ENCODE measurements at regions not wholly inside any gene's neighbourhood (a gene's known extent, or its start where the extent isn't known, plus 50 kb on each side); places are given as distances from the start of the nearest gene placed in this dataset.
"Not testable (repeated sequence)": the region's sequence is repeated elsewhere in the genome, so short reads cannot be mapped to it uniquely, and the experiment has no call there.

GRCh38 chr4:188399834-188400233 is 260.6 kb downstream of the TRIML1 start:
- TF ChIP-seq CTCF (IDR thresholded peaks at IDR 0.05), result no peak
- 50 to 54% methylated on average over 6 of the region's 6 CpGs for WGBS, 2 donors
- H3K27me3 ChIP-seq, result no peaks in the 10 kb centered on the region
- no peak overlapping the region for H3K4me3 ChIP-seq
- no peaks in the 10 kb centered on the region for H3K4me1 ChIP-seq
- DNase-seq (no peak), ATAC-seq (no peak)
- intact Hi-C loops (cut with DNase I), result no loop called here
- H3K36me3 ChIP-seq, result no peaks in the 10 kb centered on the region
- peak overlapping the region in 1 of 10 donors; percentile 53 for H3K27ac ChIP-seq
- peaks cover 0 to 3% (median 0%) of the 10 kb centered on the region in 11 donors for H3K9me3 ChIP-seq

- intact Hi-C loops (cut with DNase I), result no loop called here
- WGBS, 2 donors, result 35 to 50% methylated on average over 2 of the region's 2 CpGs
- DNase-seq, result no peak
- no peak overlapping the region for H3K4me3 ChIP-seq
- H3K4me1 ChIP-seq, result no peaks in the 10 kb centered on the region
- no peaks in the 10 kb centered on the region for H3K27me3 ChIP-seq
- TF ChIP-seq CTCF (IDR thresholded peaks at IDR 0.05), result no peak
- no peak for ATAC-seq
- H3K27ac ChIP-seq, result peak overlapping the region in 1 of 10 donors; percentile 64
- peaks cover 0 to 3% (median 0%) of the 10 kb centered on the region in 11 donors for H3K9me3 ChIP-seq
- H3K36me3 ChIP-seq, result no peaks in the 10 kb centered on the region
These were observed 261.2 kb downstream of the TRIML1 start for GRCh38 chr4:188400451-188400850.

GRCh38 chr4:188403272-188403671 is 264.0 kb downstream of the TRIML1 start:
- 83 to 91% methylated on average over 6 of the region's 6 CpGs for WGBS, 2 donors
- no peak for TF ChIP-seq CTCF (IDR thresholded peaks at IDR 0.05)
- H3K27ac ChIP-seq, result no peak overlapping the region
- H3K27me3 ChIP-seq, result no peaks in the 10 kb centered on the region
- DNase-seq (no peak), ATAC-seq (no peak)
- peaks cover 0 to 3% (median 0%) of the 10 kb centered on the region in 11 donors for H3K9me3 ChIP-seq
- H3K36me3 ChIP-seq, result no peaks in the 10 kb centered on the region
- no peak overlapping the region for H3K4me3 ChIP-seq
- intact Hi-C loops (cut with DNase I), result no loop called here
- peaks cover 0 to 3% (median 0%) of the 10 kb centered on the region in 9 donors for H3K4me1 ChIP-seq

GRCh38 chr4:188405071-188405835 is 266.0 kb downstream of the TRIML1 start:
- H3K36me3 ChIP-seq; H3K4me1 ChIP-seq; H3K27me3 ChIP-seq; H3K4me3 ChIP-seq; DNase-seq; H3K9me3 ChIP-seq; intact Hi-C loops (cut with DNase I): not testable (repeated sequence)
- WGBS, 2 donors, result 75 to 78% methylated on average over 14 of the region's 14 CpGs
- H3K27ac ChIP-seq, result peak overlapping the region in 1 of 10 donors; percentile 65
- ATAC-seq, result peak in 1 of 8 donors; percentile 45
